ENCODE measurements at regions not wholly inside any gene's neighbourhood (a gene's known extent, or its start where the extent isn't known, plus 50 kb on each side); places are given as distances from the start of the nearest gene placed in this dataset.
"Not testable (repeated sequence)": the region's sequence is repeated elsewhere in the genome, so short reads cannot be mapped to it uniquely, and the experiment has no call there.

- H3K36me3 ChIP-seq: no peaks in the 10 kb centered on the region
- H3K27ac ChIP-seq: no peak overlapping the region
- TF ChIP-seq POLR2A (IDR thresholded peaks at IDR 0.05) (no peak), CTCF (IDR thresholded peaks at IDR 0.05 in 4 of 5, conservative IDR thresholded peaks at IDR 0.05 in 1 of 5) (no peak)
- DNase-seq (no peak), ATAC-seq (no peak)
- intact Hi-C loops (cut with DNase I; ENCODE audit: low total_unique reads): no loop called here
- no peaks in the 10 kb centered on the region for H3K9me3 ChIP-seq
- no peak overlapping the region for H3K4me3 ChIP-seq
- H3K4me1 ChIP-seq: no peaks in the 10 kb centered on the region
- H3K27me3 ChIP-seq: no peaks in the 10 kb centered on the region
- in situ Hi-C loops (cut with MboI; ENCODE audit: low sequenced_read_pairs in 4 of 4): no loop called here
Observed at GRCh38 chr4:12911750-12912358, 572.3 kb downstream of the RAB28 start.

- DNase-seq; H3K36me3 ChIP-seq; in situ Hi-C loops (cut with MboI; ENCODE audit: low sequenced_read_pairs in 4 of 4); intact Hi-C loops (cut with DNase I; ENCODE audit: low total_unique reads); H3K4me1 ChIP-seq; H3K27me3 ChIP-seq; H3K27ac ChIP-seq; ATAC-seq; H3K9me3 ChIP-seq; H3K4me3 ChIP-seq: not testable (repeated sequence)
Observed at GRCh38 chr4:12903640-12904039, 580.5 kb downstream of the RAB28 start.

- ATAC-seq (no peak), DNase-seq (no peak)
- Histone ChIP-seq H3K36me3 (no peaks in the 10 kb centered on the region), H3K4me3 (no peak overlapping the region), H3K27ac (no peak overlapping the region), H3K27me3 (no peaks in the 10 kb centered on the region), H3K9me3 (no peaks in the 10 kb centered on the region), H3K4me1 (no peaks in the 10 kb centered on the region)
- intact Hi-C loops (cut with DNase I; ENCODE audit: low total_unique reads): no loop called here
- no peak for TF ChIP-seq POLR2A (IDR thresholded peaks at IDR 0.05)
- no peak for TF ChIP-seq CTCF (IDR thresholded peaks at IDR 0.05 in 4 of 5, conservative IDR thresholded peaks at IDR 0.05 in 1 of 5)
- in situ Hi-C loops (cut with MboI; ENCODE audit: low sequenced_read_pairs in 4 of 4): no loop called here
Observed at GRCh38 chr4:12902735-12903134, 581.4 kb downstream of the RAB28 start.

GRCh38 chr4:12897954-12898353 is 586.2 kb downstream of the RAB28 start:
- Histone ChIP-seq H3K4me1 (no peaks in the 10 kb centered on the region), H3K27ac (no peak overlapping the region), H3K27me3 (no peaks in the 10 kb centered on the region), H3K9me3 (no peaks in the 10 kb centered on the region), H3K4me3 (no peak overlapping the region), H3K36me3 (no peaks in the 10 kb centered on the region)
- intact Hi-C loops (cut with DNase I; ENCODE audit: low total_unique reads): no loop called here
- DNase-seq (no peak), ATAC-seq (no peak)
- in situ Hi-C loops (cut with MboI; ENCODE audit: low sequenced_read_pairs in 4 of 4): no loop called here
- TF ChIP-seq POLR2A (IDR thresholded peaks at IDR 0.05) (no peak), CTCF (IDR thresholded peaks at IDR 0.05 in 4 of 5, conservative IDR thresholded peaks at IDR 0.05 in 1 of 5) (no peak)

GRCh38 chr4:12894062-12894461 is 590.1 kb downstream of the RAB28 start:
- no peaks in the 10 kb centered on the region for H3K27me3 ChIP-seq
- H3K27ac ChIP-seq: no peak overlapping the region
- ATAC-seq: no peak
- H3K4me1 ChIP-seq: no peaks in the 10 kb centered on the region
- in situ Hi-C loops (cut with MboI; ENCODE audit: low sequenced_read_pairs in 4 of 4): no loop called here
- TF ChIP-seq CTCF (IDR thresholded peaks at IDR 0.05 in 4 of 5, conservative IDR thresholded peaks at IDR 0.05 in 1 of 5) (no peak), POLR2A (IDR thresholded peaks at IDR 0.05) (no peak)
- intact Hi-C loops (cut with DNase I; ENCODE audit: low total_unique reads): no loop called here
- no peaks in the 10 kb centered on the region for H3K36me3 ChIP-seq
- no peak for DNase-seq
- no peak overlapping the region for H3K4me3 ChIP-seq
- no peaks in the 10 kb centered on the region for H3K9me3 ChIP-seq
